B cell (primary cell): ENCODE measurements at regions not wholly inside any gene's neighbourhood (a gene's known extent, or its start where the extent isn't known, plus 50 kb on each side); places are given as distances from the start of the nearest gene placed in this dataset.

Experiments
- CTCF ChIP-seq: fragments of 200-600 bp; IDR thresholded peaks from one replicate; pipeline ENCODE4 v1.8.0; 2022; ENCODE audit warnings: antibody characterized with exemption, mild to moderate bottlenecking
- EZH2 ChIP-seq: IDR thresholded peaks from 2 replicates; pipeline ENCODE4 v1.6.1; 2012; ENCODE audit warnings: borderline replicate concordance, low read depth, mild to moderate bottlenecking, moderate library complexity, low read length; ENCODE audit not compliant: insufficient read depth, poor library complexity, severe bottlenecking

DNA sequence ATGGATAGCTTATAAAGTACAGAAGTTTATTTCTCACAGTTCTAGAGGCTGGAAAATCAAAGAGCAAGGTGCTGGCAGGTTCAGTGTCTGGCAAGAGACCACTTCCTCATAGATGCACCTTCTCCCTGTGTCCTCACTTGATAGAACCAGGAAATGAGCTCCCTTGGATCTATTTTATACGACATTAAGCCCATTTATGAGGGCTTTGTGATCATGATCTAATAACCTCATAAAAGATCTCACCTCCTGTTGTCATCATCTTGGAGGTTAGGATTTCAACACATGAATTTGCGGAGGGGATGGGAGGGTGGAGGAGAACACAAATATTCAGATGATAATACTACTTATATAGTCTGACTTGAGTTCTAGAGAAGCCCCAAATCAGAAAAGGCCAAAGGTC, 222.1 kb upstream of the SNX7 start:
- TF ChIP-seq CTCF (no peak), EZH2 (no peak)
